Panc1 (cell line): ENCODE measurements at regions not wholly inside any gene's neighbourhood (a gene's known extent, or its start where the extent isn't known, plus 50 kb on each side); places are given as distances from the start of the nearest gene placed in this dataset.

Source experiments
- CTCF ChIP-seq: fragments of 450-650 bp; IDR thresholded peaks from 2 replicates; pipeline ENCODE4 v1.5.1; 2017; ENCODE audit warnings: mild to moderate bottlenecking
- POLR2AphosphoS5 ChIP-seq: IDR thresholded peaks from 2 replicates; pipeline ENCODE4 v1.6.1; 2012; ENCODE audit warnings: mild to moderate bottlenecking, low read depth, low read length, moderate library complexity

GRCh38 chr2:237012577-237013267 is 73.0 kb upstream of the COPS8 start:
- TF ChIP-seq CTCF (no peak), POLR2AphosphoS5 (no peak)
